Caco-2 (cell line): ENCODE measurements at regions not wholly inside any gene's neighbourhood (a gene's known extent, or its start where the extent isn't known, plus 50 kb on each side); places are given as distances from the start of the nearest gene placed in this dataset.

ENCODE experiments used
- BruUV-seq: library from RNA; stranded (reverse); fragments of 400-500 nt; replicated peaks from 2 replicates; lab custom pipeline; 2021; lab: Mats Ljungman, UMichigan
- CTCF ChIA-PET: fragments of 300-600 bp; sonication (Branson Sonifier 250); formaldehyde crosslinking; loops from one replicate; lab custom pipeline; 2022; ENCODE audit warnings: antibody characterized with exemption; lab: Charles Lee
- POLR2A ChIA-PET: fragments of 300-600 bp; sonication (Branson Sonifier 250); formaldehyde crosslinking; loops from one replicate; lab custom pipeline; 2022; ENCODE audit warnings: antibody characterized with exemption; lab: Charles Lee
- DNase-seq, 2 experiments: peaks; one replicate each; pipeline versions ENCODE4 v3.0.0 to v3.0.0-alpha.2; 2020 to 2022
- H3K27me3 ChIP-seq: replicated peaks from 2 replicates; pipeline ENCODE4 v1.6.0; 2011; ENCODE audit warnings: low read length; ENCODE audit not compliant: control insufficient read depth, insufficient read depth
- H3K36me3 ChIP-seq: 2 replicates; pipeline ENCODE4 v1.5.1; 2011; ENCODE audit warnings: low read length; ENCODE audit not compliant: control insufficient read depth, insufficient read depth
- H3K4me1 ChIP-seq: fragments of 250-450 bp; sonication (Bioruptor Pico); 2 replicates; pipeline ENCODE4 v1.5.1; 2020; ENCODE audit warnings: mild to moderate bottlenecking
- H3K4me3 ChIP-seq: 2 replicates; pipeline ENCODE4 v1.5.1; 2011; ENCODE audit warnings: low read depth, mild to moderate bottlenecking, control low read depth, low read length
- H3K9me3 ChIP-seq: fragments of 250-450 bp; sonication (Bioruptor Pico); 2 replicates; pipeline ENCODE4 v1.5.1; 2020; ENCODE audit warnings: mild to moderate bottlenecking, moderate library complexity
- H3K27ac Mint-ChIP-seq: one replicate; pipeline ENCODE4 v1.8.0; 2022; ENCODE audit warnings: mixed read lengths; ENCODE audit not compliant: unreplicated experiment
- H3K27me3 Mint-ChIP-seq: one replicate; pipeline ENCODE4 v1.8.0; 2022; ENCODE audit warnings: mixed read lengths; ENCODE audit not compliant: insufficient read depth, unreplicated experiment
- H3K36me3 Mint-ChIP-seq: one replicate; pipeline ENCODE4 v1.8.0; 2022; ENCODE audit warnings: mild to moderate bottlenecking, mixed read lengths; ENCODE audit not compliant: insufficient read depth, unreplicated experiment
- H3K4me1 Mint-ChIP-seq: one replicate; pipeline ENCODE4 v1.8.0; 2022; ENCODE audit warnings: low read depth, mixed read lengths; ENCODE audit not compliant: unreplicated experiment
- H3K4me3 Mint-ChIP-seq: one replicate; pipeline ENCODE4 v1.8.0; 2022; ENCODE audit warnings: mild to moderate bottlenecking, moderate library complexity, mixed read lengths; ENCODE audit not compliant: unreplicated experiment
- H3K9me3 Mint-ChIP-seq: one replicate; pipeline ENCODE4 v1.8.0; 2022; ENCODE audit warnings: mixed read lengths; ENCODE audit not compliant: unreplicated experiment
- CTCF ChIP-seq, 2 experiments: fragments of 200-600 bp in 1 of 2; IDR thresholded peaks; 1 replicate in 1 of 2; 2 replicates in 1 of 2; pipeline versions ENCODE4 v1.5.1 to v1.8.0; 2011 to 2022; ENCODE audit warnings: antibody characterized with exemption in 1 of 2, control low read depth in 1 of 2, inconsistent platforms in 1 of 2, low read depth in 1 of 2, low read length in 1 of 2, mild to moderate bottlenecking in 1 of 2, moderate library complexity in 1 of 2; ENCODE audit not compliant: insufficient read depth in 1 of 2, severe bottlenecking in 1 of 2, unreplicated experiment in 1 of 2
- intact Hi-C: fragments of 100-400 bp; cut with micrococcal nuclease; formaldehyde crosslinking; loops from one replicate; pipeline ENCODE4 v1.10.0; 2022; ENCODE audit not compliant: unreplicated experiment

- Mint-ChIP-seq H3K4me3 (no peak overlapping the region), H3K36me3 (no peaks in the 10 kb centered on the region), H3K4me1 (no peaks in the 10 kb centered on the region), H3K27me3 (no peaks in the 10 kb centered on the region), H3K9me3 (peaks cover 15% of the 10 kb centered on the region), H3K27ac (no peak overlapping the region)
- intact Hi-C loops: loop anchor here (10.0 kb wide), 1 partner anchor 531 kb away; no protein-coding TSS in a partner anchor
- no peaks in the 10 kb centered on the region for H3K4me1 ChIP-seq
- TF ChIP-seq CTCF (IDR thresholded peaks at IDR 0.05; ENCODE audit: insufficient read depth in 1 of 2, low read depth in 1 of 2, low read length in 1 of 2, severe bottlenecking in 1 of 2, unreplicated experiment in 1 of 2): no peak
- CTCF ChIA-PET: no interaction called here
- no peak for DNase-seq
- no peaks in the 10 kb centered on the region for H3K36me3 ChIP-seq
- H3K9me3 ChIP-seq: no peaks in the 10 kb centered on the region; the same call in 1 of the 2 replicates
- no TSS peak for BruUV-seq
- no peak overlapping the region for H3K4me3 ChIP-seq
- POLR2A ChIA-PET: no interaction called here
- H3K27me3 ChIP-seq: no peaks in the 10 kb centered on the region
Measured at GRCh38 chr22:48204296-48204695, 1441.8 kb downstream of the TBC1D22A start.

GRCh38 chr22:48199667-48200066 lies 1437.2 kb downstream of the TBC1D22A start:
- CTCF ChIA-PET: no interaction called here
- no peaks in the 10 kb centered on the region for H3K36me3 Mint-ChIP-seq
- DNase-seq: no peak
- intact Hi-C loops: loop anchor here (10.0 kb wide), 1 partner anchor 535 kb away; no protein-coding TSS in a partner anchor
- no peak for TF ChIP-seq CTCF (IDR thresholded peaks at IDR 0.05; ENCODE audit: insufficient read depth in 1 of 2, low read depth in 1 of 2, low read length in 1 of 2, severe bottlenecking in 1 of 2, unreplicated experiment in 1 of 2)
- H3K4me3 Mint-ChIP-seq: no peak overlapping the region
- BruUV-seq: no TSS peak
- no peaks in the 10 kb centered on the region for H3K27me3 ChIP-seq
- no peak overlapping the region for H3K4me3 ChIP-seq
- no peaks in the 10 kb centered on the region for H3K36me3 ChIP-seq
- H3K4me1 Mint-ChIP-seq: no peaks in the 10 kb centered on the region
- peaks cover 6% of the 10 kb centered on the region for H3K27me3 Mint-ChIP-seq
- H3K4me1 ChIP-seq: no peaks in the 10 kb centered on the region
- peaks cover 15% of the 10 kb centered on the region for H3K9me3 Mint-ChIP-seq
- POLR2A ChIA-PET: no interaction called here
- H3K27ac Mint-ChIP-seq: no peak overlapping the region
- H3K9me3 ChIP-seq: no peaks in the 10 kb centered on the region; the same call in 1 of the 2 replicates

DNA sequence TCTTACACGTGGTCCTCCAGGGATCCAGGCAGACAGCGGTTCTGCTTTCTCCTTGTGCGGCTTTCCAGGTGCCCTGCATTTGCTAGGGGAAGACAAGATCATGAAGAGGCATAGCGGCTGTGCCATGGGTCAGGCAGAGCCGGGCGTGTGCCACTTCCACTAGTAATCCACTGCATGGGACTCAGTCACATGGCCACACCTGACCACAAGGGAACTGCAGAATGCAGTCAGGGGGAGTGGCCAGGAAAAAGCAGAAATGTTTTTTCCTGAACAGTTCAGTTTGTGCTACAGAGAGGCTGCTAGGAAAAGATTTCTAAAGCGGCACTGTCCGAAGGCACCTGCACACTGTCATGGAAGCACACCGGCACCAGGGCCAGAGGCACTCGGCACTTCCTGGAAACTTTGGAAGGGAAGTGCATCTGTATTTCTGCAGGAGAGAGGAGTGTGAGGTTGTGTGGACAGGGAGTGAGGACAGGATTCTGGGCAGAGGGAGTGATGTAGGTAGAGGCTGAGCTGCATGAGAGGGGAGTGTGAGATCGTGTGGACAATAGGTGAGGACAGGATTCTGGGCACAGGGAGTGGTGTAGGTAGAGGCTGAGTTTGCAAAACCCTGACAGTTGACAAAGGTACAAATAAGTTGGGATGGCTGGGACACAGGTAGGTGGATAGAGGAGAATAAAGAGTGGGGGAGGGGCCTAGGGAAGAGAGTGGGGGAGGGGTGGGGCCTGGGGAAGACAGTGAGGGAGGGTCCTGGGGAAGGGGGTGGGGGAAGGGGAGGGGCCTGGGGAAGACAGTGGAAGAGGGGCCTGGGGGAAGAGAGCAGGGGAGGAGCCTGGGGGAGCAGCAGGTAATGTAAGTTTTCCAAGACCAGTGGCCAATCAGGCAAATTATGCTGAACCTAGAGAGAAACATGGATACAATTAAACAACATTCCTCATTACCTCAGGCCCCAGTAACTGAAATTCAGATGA lies 1436.3 kb downstream of the TBC1D22A start:
- POLR2A ChIA-PET: no interaction called here
- intact Hi-C loops: no loop called here
- Histone ChIP-seq H3K4me1 (no peaks in the 10 kb centered on the region), H3K9me3 (no peaks in the 10 kb centered on the region; the same call in 1 of the 2 replicates), H3K36me3 (no peaks in the 10 kb centered on the region), H3K27me3 (no peaks in the 10 kb centered on the region), H3K4me3 (no peak overlapping the region)
- CTCF ChIA-PET: no interaction called here
- Mint-ChIP-seq H3K4me3 (no peak overlapping the region), H3K4me1 (no peaks in the 10 kb centered on the region), H3K9me3 (peaks cover 8% of the 10 kb centered on the region), H3K27ac (no peak overlapping the region), H3K27me3 (peaks cover 6% of the 10 kb centered on the region), H3K36me3 (no peaks in the 10 kb centered on the region)
- no TSS peak for BruUV-seq
- no peak for TF ChIP-seq CTCF (IDR thresholded peaks at IDR 0.05; ENCODE audit: insufficient read depth in 1 of 2, low read depth in 1 of 2, low read length in 1 of 2, severe bottlenecking in 1 of 2, unreplicated experiment in 1 of 2)
- no peak for DNase-seq
